GM13977 (cell line): ENCODE measurements at regions not wholly inside any gene's neighbourhood (a gene's known extent, or its start where the extent isn't known, plus 50 kb on each side); places are given as distances from the start of the nearest gene placed in this dataset.

Experiments used
- DNase-seq: peaks from one replicate; pipeline ENCODE4 v3.0.0; 2012; ENCODE audit warnings: low spot score
- in situ Hi-C: fragments of 300-500 bp; cut with MboI; formaldehyde crosslinking; loops from one replicate; pipeline ENCODE4 v1.12.0; 2022; ENCODE audit warnings: low sequenced_read_pairs, low pct_unique_long_range_greater_than_20kb, mixed read lengths, inconsistent platforms; ENCODE audit not compliant: unreplicated experiment
- TF ChIP-seq, protein P1 (sequence below): IDR thresholded peaks from 2 replicates; pipeline ENCODE4 v1.5.1; 2012; ENCODE audit warnings: mild to moderate bottlenecking, control low read depth; ENCODE audit not compliant: insufficient read depth; ENCODE audit errors: extremely low read depth, missing control alignments

DNA sequence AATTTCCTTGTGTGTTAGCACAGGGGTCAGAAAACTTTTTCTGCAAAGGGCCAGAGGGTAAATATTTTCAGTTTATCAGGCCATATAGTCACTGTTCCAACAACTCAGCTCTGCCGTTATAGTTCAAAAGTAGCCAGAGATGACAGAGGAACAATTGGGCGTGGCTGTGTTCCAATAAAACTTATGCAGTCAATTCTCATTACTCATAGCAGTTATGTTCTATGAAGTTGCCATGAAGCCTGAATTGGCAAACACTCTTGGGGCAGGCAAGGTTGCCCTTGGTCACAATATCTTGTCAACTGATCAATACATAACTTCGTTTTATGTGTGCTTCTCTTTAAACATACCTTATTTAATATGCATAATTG lies 304.2 kb downstream of the TFAP2C start:
- TF ChIP-seq, protein P1, sequence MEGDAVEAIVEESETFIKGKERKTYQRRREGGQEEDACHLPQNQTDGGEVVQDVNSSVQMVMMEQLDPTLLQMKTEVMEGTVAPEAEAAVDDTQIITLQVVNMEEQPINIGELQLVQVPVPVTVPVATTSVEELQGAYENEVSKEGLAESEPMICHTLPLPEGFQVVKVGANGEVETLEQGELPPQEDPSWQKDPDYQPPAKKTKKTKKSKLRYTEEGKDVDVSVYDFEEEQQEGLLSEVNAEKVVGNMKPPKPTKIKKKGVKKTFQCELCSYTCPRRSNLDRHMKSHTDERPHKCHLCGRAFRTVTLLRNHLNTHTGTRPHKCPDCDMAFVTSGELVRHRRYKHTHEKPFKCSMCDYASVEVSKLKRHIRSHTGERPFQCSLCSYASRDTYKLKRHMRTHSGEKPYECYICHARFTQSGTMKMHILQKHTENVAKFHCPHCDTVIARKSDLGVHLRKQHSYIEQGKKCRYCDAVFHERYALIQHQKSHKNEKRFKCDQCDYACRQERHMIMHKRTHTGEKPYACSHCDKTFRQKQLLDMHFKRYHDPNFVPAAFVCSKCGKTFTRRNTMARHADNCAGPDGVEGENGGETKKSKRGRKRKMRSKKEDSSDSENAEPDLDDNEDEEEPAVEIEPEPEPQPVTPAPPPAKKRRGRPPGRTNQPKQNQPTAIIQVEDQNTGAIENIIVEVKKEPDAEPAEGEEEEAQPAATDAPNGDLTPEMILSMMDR: no peak
- in situ Hi-C loops: no loop called here
- no peak for DNase-seq

DNA sequence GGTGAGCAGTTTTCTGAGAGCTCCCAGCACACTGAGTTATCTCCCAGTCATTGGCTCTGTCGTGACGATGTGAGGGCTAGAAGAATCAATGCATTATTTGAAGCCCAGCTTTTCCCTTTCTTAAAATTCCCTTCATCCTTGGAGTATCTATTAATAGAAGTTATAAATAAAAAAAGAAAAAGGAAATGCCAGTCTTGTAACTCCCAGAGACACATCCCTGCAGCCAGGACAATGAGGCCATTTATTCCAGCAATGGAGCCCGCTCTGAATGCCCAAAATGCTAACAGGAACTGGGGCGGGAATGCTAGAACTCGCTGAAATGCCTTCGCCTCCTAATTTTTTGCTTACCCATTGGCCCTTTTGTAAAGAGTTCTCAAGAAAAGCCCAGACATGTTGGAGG lies 305.8 kb downstream of the TFAP2C start:
- no peak for DNase-seq
- TF ChIP-seq, protein P1: no peak
- in situ Hi-C loops: no loop called here

DNA sequence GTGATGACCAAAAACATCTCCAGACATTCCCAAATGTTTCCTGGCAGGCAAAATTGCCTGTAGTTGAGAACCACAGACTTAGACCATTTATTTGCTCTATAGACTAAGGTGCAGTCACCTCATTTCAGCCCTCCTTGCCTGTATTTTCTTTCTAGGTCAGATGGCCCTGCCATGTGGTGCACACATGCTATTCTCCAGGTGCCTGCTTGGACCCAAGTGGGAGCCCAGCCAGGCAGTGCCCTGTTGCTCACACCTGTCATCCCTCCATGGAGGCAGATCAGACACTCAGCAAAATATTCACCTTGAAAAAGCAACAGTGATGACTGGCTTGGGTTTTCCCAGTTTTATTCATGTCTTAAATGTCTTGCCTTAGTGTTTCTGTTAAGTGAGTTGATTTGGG lies 311.4 kb downstream of the TFAP2C start:
- TF ChIP-seq, protein P1: no peak
- in situ Hi-C loops: no loop called here
- DNase-seq: no peak

DNA sequence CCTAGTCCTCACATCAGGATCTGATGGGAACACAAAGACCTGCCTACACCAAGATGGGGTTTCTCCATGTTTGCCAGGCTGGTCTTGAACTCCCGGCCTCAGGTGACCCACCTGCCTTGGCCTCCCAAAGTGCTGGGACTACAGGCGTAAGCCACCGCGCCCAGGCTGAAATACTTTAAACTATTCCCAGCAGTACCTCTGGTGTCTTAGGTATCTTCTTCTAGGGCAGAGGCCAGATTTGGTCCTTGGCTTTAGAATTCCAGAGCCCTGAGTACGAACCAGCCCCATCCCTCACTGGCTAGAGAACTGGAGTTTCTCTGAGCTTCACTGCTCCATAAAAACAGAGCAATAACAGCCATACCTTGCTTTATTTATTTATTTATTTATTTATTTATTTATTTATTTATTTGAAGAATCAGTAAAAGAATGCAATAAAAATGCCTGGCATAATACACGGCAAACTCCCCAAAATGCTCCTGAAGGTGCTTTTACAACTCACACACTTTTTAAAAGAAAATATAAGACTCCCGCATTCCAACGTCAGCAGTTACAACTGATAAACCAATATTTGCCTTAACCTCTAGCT lies 312.1 kb downstream of the TFAP2C start:
- in situ Hi-C loops: no loop called here
- TF ChIP-seq, protein P1: no peak
- DNase-seq: no peak

DNA sequence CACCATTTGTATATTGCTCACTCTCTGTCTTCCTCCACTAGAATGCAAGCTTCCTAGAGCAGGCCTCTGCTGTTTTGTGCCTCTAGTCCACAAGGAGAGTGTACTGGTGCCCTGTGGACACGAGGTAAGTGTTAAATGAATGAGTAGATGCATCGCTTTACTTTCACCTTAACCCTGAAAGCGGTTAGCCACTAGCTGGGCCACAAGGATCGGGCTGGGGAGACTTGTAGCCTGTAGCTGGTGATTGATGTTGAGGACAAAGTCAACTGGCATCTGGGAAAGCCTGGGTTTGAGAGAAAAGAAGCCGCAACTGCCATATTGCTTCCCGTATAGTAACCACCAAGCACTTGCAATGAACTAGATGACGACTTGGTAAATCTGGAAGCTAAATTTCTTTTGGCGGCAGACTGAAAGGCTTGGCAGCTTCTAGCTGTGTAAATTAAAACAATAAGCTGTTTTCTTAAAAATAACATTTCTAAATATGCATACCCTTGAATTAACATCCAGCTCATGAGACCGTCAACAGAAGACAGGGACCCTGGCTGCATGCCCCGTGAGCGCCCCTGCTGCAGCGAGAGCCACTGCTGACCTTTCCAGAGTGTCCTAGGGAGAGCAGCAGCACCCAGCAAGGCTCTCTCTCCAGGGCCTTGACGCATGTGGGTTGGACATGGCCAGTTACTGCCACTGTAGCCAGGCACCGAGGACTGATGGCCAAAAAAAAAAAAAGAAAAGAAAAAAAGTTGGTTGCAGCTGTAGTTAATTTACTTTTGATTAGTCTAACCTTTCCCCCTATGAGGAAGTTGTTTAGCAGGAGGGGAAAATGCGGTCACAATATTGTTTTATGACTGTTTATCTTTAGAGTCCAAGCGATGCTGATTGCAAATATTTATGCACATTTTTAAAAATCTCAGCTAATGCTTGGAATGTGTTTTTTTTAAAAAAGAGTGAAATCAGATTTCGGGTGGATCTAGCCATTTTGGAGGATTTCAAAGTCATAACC lies 315.1 kb downstream of the TFAP2C start:
- no peak for DNase-seq
- in situ Hi-C loops: no loop called here
- TF ChIP-seq, protein P1: no peak

DNA sequence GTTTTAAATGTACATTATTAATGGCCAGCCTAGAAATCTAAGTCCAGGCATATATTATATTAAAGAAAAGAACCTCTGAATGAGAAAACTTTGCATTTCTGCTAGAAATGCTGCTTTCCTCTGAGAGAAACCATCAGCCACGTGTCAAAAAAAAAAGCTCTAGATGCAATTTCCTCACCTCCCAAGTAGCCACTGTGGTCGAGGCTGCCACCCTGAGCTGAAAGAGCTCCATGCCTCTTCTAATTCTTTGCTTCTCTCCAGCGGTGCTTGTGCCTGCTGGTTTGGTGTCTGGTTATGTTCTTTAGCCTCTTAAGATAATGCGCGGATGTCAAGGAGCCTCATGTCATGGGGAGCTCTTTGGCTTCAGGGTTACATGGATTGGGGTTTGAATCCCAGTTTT lies 316.0 kb downstream of the TFAP2C start:
- in situ Hi-C loops: no loop called here

More for the DNA sequence above, 316.0 kb downstream of the TFAP2C start:
- TF ChIP-seq, protein P1: no peak
- no peak for DNase-seq
